ENCODE measurements at regions not wholly inside any gene's neighbourhood (a gene's known extent, or its start where the extent isn't known, plus 50 kb on each side); places are given as distances from the start of the nearest gene placed in this dataset.

- TF ChIP-seq CTCF (IDR thresholded peaks at IDR 0.05; ENCODE audit: low read depth, low read length, poor library complexity, severe bottlenecking) (no peak), EZH2phosphoT487 (IDR thresholded peaks at IDR 0.05; ENCODE audit: borderline replicate concordance, low read length) (no peak)
Observed at GRCh38 chr11:97254790-97255189, 865.0 kb downstream of the JRKL start.
